ENCODE measurements at regions not wholly inside any gene's neighbourhood (a gene's known extent, or its start where the extent isn't known, plus 50 kb on each side); places are given as distances from the start of the nearest gene placed in this dataset.

DNA sequence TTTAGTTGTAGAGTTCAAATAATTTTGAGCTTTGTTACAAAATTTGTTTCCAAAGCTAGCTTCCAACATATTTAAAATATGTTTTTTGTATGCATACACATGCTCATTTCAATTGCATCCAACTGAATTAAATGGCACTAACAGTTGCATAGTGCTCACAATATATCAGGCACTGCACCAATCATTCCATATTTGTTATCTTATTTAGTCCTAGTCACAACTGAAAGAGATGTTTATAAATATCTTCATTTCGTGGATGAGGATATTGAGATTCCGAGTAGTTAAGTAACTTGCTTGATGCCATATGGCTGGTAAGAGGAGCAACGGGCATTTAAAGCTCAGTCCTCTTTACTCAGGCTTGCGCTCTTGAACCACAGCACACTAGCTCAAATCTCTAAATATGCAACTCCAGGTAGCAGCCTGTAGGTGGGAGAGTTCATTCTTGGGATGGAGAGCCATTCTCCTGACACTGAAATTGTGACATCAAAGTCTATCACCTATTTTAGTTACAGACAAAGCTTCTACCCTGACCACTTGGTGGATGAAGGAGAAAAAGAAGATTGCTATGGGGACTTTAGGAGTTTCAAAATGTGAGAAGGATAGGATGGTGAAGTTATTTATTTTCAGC is 118.0 kb upstream of the CA10 start:
- Histone ChIP-seq H3K9me3 (no peaks in the 10 kb centered on the region), H3K27me3 (no peaks in the 10 kb centered on the region), H3K4me3 (no peak overlapping the region), H3K36me3 (replicated peaks in 1 of 2; ENCODE audit: insufficient read depth in 1 of 2, low read depth in 2 of 2) (no peaks in the 10 kb centered on the region), H3K27ac (no peak overlapping the region), H3K4me1 (no peaks in the 10 kb centered on the region)
- 80 to 88% methylated on average over 4 of the region's 4 CpGs for WGBS, 2 donors
- ATAC-seq, result no peak
- intact Hi-C loops (cut with DNase I), result no loop called here
- no peak for DNase-seq
- no peak for TF ChIP-seq POLR2A (IDR thresholded peaks at IDR 0.05)
- TF ChIP-seq, protein P1, sequence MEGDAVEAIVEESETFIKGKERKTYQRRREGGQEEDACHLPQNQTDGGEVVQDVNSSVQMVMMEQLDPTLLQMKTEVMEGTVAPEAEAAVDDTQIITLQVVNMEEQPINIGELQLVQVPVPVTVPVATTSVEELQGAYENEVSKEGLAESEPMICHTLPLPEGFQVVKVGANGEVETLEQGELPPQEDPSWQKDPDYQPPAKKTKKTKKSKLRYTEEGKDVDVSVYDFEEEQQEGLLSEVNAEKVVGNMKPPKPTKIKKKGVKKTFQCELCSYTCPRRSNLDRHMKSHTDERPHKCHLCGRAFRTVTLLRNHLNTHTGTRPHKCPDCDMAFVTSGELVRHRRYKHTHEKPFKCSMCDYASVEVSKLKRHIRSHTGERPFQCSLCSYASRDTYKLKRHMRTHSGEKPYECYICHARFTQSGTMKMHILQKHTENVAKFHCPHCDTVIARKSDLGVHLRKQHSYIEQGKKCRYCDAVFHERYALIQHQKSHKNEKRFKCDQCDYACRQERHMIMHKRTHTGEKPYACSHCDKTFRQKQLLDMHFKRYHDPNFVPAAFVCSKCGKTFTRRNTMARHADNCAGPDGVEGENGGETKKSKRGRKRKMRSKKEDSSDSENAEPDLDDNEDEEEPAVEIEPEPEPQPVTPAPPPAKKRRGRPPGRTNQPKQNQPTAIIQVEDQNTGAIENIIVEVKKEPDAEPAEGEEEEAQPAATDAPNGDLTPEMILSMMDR (IDR thresholded peaks at IDR 0.05), result no peak

DNA sequence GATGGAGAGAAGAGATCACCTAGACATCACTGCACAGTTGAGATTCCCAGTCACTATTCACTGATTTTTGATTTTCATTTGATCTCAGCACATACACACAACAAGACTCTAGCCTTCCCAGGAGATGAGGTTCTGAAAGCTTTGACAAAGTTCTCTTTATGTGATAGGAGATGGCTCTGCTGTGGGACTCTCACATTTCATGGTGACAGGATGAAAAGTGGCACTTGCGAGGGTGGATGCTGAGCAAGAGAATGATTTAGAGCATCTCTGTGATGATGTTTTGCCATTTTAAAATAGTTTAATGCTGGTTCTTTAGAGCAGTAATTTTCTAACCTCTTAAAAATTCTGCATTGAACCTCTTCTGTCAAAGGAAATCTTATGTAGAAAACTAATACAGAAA is 113.3 kb upstream of the CA10 start:
- intact Hi-C loops (cut with DNase I), result no loop called here
- DNase-seq (no peak), ATAC-seq (no peak)
- Histone ChIP-seq H3K27me3 (no peaks in the 10 kb centered on the region), H3K27ac (no peak overlapping the region), H3K36me3 (replicated peaks in 1 of 2; ENCODE audit: insufficient read depth in 1 of 2, low read depth in 2 of 2) (no peaks in the 10 kb centered on the region), H3K4me1 (no peaks in the 10 kb centered on the region), H3K9me3 (no peaks in the 10 kb centered on the region), H3K4me3 (no peak overlapping the region)
- 79 to 84% methylated on average over 1 of the region's 1 CpG for WGBS, 2 donors
- TF ChIP-seq, protein P1 (IDR thresholded peaks at IDR 0.05), result no peak
- no peak for TF ChIP-seq POLR2A (IDR thresholded peaks at IDR 0.05)

DNA sequence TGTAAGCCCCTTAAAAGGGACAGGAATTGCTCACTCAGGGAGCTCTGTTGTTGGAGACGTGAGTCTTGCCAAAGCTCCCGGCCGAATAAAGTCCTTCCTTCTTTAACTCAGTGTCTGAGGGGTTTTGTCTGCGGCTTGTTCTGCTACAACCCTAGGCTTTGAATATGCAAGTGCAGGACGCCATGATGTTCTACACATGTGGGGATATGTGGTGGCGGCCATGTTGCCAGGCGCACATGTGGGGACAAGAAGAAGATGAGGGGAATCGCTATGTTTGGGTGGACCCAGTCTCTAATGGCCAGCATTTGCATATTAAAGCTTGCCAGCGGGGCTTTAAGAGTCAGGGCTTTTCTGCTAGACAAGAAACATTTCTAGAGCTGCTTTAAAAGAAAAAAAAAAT is 96.8 kb upstream of the CA10 start:
- TF ChIP-seq, protein P1 (IDR thresholded peaks at IDR 0.05), result no peak
- no peak for TF ChIP-seq POLR2A (IDR thresholded peaks at IDR 0.05)
- WGBS, 2 donors, result 73 to 86% methylated on average over 9 of the region's 9 CpGs
- H3K27ac ChIP-seq, result no peak overlapping the region

DNA sequence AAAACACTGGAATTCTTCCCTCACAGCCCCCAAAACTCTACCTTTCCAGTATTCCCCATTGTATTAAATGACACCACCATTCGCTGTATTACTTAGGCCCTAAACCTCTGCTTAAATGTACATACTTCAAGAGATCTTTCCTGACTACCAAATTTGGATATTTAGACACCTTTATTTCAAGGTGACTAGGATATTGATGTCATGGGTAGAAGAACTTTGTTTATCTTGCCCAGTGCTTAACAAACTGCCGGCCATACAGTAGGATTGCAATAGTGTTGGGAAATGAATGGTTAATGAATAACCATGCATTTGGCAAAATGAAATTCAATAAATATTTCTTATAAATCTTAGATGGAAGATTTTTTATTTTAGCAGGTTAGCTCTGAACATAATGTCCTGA is 86.2 kb upstream of the CA10 start:
- no peak overlapping the region for H3K4me3 ChIP-seq
- H3K36me3 ChIP-seq (replicated peaks in 1 of 2; ENCODE audit: insufficient read depth in 1 of 2, low read depth in 2 of 2), result no peaks in the 10 kb centered on the region
- TF ChIP-seq, protein P1 (IDR thresholded peaks at IDR 0.05), result no peak
- no peak for TF ChIP-seq POLR2A (IDR thresholded peaks at IDR 0.05)
- DNase-seq, result no peak
- intact Hi-C loops (cut with DNase I), result no loop called here
- no peaks in the 10 kb centered on the region for H3K4me1 ChIP-seq
- H3K27me3 ChIP-seq, result no peaks in the 10 kb centered on the region
- WGBS, 2 donors, result 59 to 62% methylated on average over 2 of the region's 2 CpGs
- H3K9me3 ChIP-seq, result no peaks in the 10 kb centered on the region
- no peak overlapping the region for H3K27ac ChIP-seq
- ATAC-seq, result no peak

More for the DNA sequence above, 96.8 kb upstream of the CA10 start:
- Histone ChIP-seq H3K27me3 (no peaks in the 10 kb centered on the region), H3K4me1 (no peaks in the 10 kb centered on the region), H3K9me3 (no peaks in the 10 kb centered on the region), H3K4me3 (no peak overlapping the region), H3K36me3 (replicated peaks in 1 of 2; ENCODE audit: insufficient read depth in 1 of 2, low read depth in 2 of 2) (no peaks in the 10 kb centered on the region)
- no peak for ATAC-seq
- intact Hi-C loops (cut with DNase I), result no loop called here
- no peak for DNase-seq

DNA sequence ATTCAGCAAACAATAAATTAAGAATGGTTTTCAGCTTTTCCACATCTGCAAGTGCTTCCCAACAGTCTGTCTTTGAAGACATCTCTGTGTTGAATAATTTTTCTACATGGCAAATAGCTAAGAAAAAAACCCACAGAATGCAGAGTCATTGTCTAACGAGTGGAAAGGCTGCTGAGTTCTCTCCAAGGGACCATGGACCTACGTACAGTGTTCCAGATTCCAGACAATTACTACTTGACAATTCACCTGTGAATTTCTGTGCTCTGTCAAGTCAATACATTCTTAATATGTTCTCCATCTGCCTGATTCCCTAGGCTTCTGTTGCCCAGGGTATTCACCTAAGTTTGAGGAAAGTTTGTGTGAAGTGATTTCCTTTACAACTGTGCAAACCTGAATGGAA is 83.8 kb upstream of the CA10 start:
- H3K36me3 ChIP-seq (replicated peaks in 1 of 2; ENCODE audit: insufficient read depth in 1 of 2, low read depth in 2 of 2), result no peaks in the 10 kb centered on the region
- WGBS, 2 donors, result 49 to 65% methylated on average over 2 of the region's 2 CpGs
- H3K4me3 ChIP-seq, result no peak overlapping the region
- TF ChIP-seq, protein P1 (IDR thresholded peaks at IDR 0.05), result no peak
- TF ChIP-seq POLR2A (IDR thresholded peaks at IDR 0.05), result no peak
- H3K27ac ChIP-seq, result no peak overlapping the region
- H3K9me3 ChIP-seq, result no peaks in the 10 kb centered on the region
- ATAC-seq, result no peak
- no peaks in the 10 kb centered on the region for H3K27me3 ChIP-seq
- no peaks in the 10 kb centered on the region for H3K4me1 ChIP-seq
- no peak for DNase-seq
- intact Hi-C loops (cut with DNase I), result no loop called here
